K562 (cell line): ENCODE measurements at regions not wholly inside any gene's neighbourhood (a gene's known extent, or its start where the extent isn't known, plus 50 kb on each side); places are given as distances from the start of the nearest gene placed in this dataset.
A peak's percentile ranks its signal among the peaks of the same experiment; 100 is the strongest.

Experiments
- ASH1L ChIP-seq: fragments of 450-650 bp; IDR thresholded peaks from 2 replicates; pipeline ENCODE4 v1.6.1; 2018; ENCODE audit warnings: borderline replicate concordance, mild to moderate bottlenecking, low read depth; ENCODE audit not compliant: partially characterized antibody
- EP400 ChIP-seq: fragments of 450-650 bp; IDR thresholded peaks from 2 replicates; pipeline ENCODE4 v1.6.1; 2017; ENCODE audit warnings: antibody characterized with exemption, mild to moderate bottlenecking, moderate library complexity
- ETV6 ChIP-seq, 3 experiments: fragments of 150-350 bp in 1 of 3; sonication (generic) in 1 of 3; formaldehyde crosslinking in 1 of 3; IDR thresholded peaks; 2 replicates each; pipeline versions ENCODE4 v1.6.1 to v1.8.0; 2014 to 2022; ENCODE audit warnings: borderline replicate concordance in 2 of 3, low read depth in 2 of 3, antibody characterized with exemption in 1 of 3, low read length in 1 of 3, mild to moderate bottlenecking in 1 of 3, missing genetic modification reagents in 1 of 3
- FOSL1 ChIP-seq: fragments of 200-800 bp; sonication (Bioruptor generic); conservative IDR thresholded peaks from 2 replicates; pipeline ENCODE4 v1.6.1; 2016; ENCODE audit warnings: missing genetic modification characterization, missing compliant biosample characterization
- MCM2 ChIP-seq: fragments of 450-650 bp; IDR thresholded peaks from 2 replicates; pipeline ENCODE4 v1.6.1; 2017; ENCODE audit warnings: low read depth, mild to moderate bottlenecking
- MNT ChIP-seq, 2 experiments: fragments of 450-650 bp; conservative IDR thresholded peaks; 2 replicates each; pipeline ENCODE4 v1.6.1; 2017; ENCODE audit warnings: mild to moderate bottlenecking in 2 of 2, moderate library complexity in 2 of 2
- SNIP1 ChIP-seq: fragments of 450-650 bp; IDR thresholded peaks from 2 replicates; pipeline ENCODE4 v1.7.1; 2017; ENCODE audit warnings: low read depth, mild to moderate bottlenecking
- TRIM24 ChIP-seq, 2 experiments: fragments of 450-650 bp; IDR thresholded peaks; 2 replicates each; pipeline ENCODE4 v1.6.1; 2016
- ZNF133 ChIP-seq: fragments of 250-450 bp; sonication (Bioruptor Pico); IDR thresholded peaks from 2 replicates; pipeline ENCODE4 v1.4.0; 2020; ENCODE audit warnings: mild to moderate bottlenecking
- ZNF592 ChIP-seq: fragments of 450-650 bp; IDR thresholded peaks from 2 replicates; pipeline ENCODE4 v1.6.1; 2017; ENCODE audit warnings: antibody characterized with exemption, mild to moderate bottlenecking
- ZNF830 ChIP-seq: fragments of 250-450 bp; sonication (Bioruptor Pico); IDR thresholded peaks from 2 replicates; pipeline ENCODE4 v1.5.0; 2021; ENCODE audit warnings: mild to moderate bottlenecking
- TF ChIP-seq, protein P1 (sequence below), 2 experiments: fragments of 450-650 bp in 1 of 2; sonication (generic) in 1 of 2; formaldehyde crosslinking in 1 of 2; IDR thresholded peaks in 1 of 2; conservative IDR thresholded peaks in 1 of 2; 2 replicates each; pipeline versions ENCODE4 v1.6.1 to v1.8.1; 2016 to 2023; ENCODE audit warnings: mild to moderate bottlenecking in 2 of 2, moderate library complexity in 2 of 2, inconsistent platforms in 1 of 2, missing genetic modification reagents in 1 of 2
- TF ChIP-seq, protein P2 (sequence below): sonication (generic); formaldehyde crosslinking; IDR thresholded peaks from 2 replicates; pipeline ENCODE4 v1.8.0; 2022; ENCODE audit warnings: mild to moderate bottlenecking, missing genetic modification reagents
- TF ChIP-seq, protein P3 (sequence below): fragments of 250-450 bp; sonication (Bioruptor Pico); IDR thresholded peaks from 2 replicates; pipeline ENCODE4 v1.6.1; 2021; ENCODE audit warnings: mild to moderate bottlenecking

- TF ChIP-seq EP400 (peak; percentile 31), ASH1L (no peak), ETV6 (IDR thresholded peaks at IDR 0.05; ENCODE audit: borderline replicate concordance in 1 of 2, low read depth in 2 of 2, low read length in 1 of 2) (no peak), ETV6 (CRISPR knock-in tag; IDR thresholded peaks at IDR 0.05; ENCODE audit: borderline replicate concordance) (no peak), MNT (conservative IDR thresholded peaks at IDR 0.05) (0 out of 4 replicates have a peak, but pooled peaks of 1 of the 2 experiments have one; percentile 18), MCM2 (no peak), SNIP1 (no peak), ZNF592 (peak; percentile 50), ZNF830 (CRISPR knock-in tag) (no peak), FOSL1 (tag) (0 out of 2 replicates have a peak, but pooled peaks have one; percentile 18), ZNF133 (CRISPR knock-in tag) (no peak), TRIM24 (IDR thresholded peaks at IDR 0.05) (0 out of 4 replicates have a peak, but pooled peaks of 1 of the 2 experiments have one; percentile 35)
- TF ChIP-seq, protein P1, sequence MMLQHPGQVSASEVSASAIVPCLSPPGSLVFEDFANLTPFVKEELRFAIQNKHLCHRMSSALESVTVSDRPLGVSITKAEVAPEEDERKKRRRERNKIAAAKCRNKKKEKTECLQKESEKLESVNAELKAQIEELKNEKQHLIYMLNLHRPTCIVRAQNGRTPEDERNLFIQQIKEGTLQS (IDR thresholded peaks at IDR 0.05) = peak; percentile 31
- TF ChIP-seq, protein P1 (CRISPR knock-in tag; conservative IDR thresholded peaks at IDR 0.05) = no peak
- TF ChIP-seq, protein P2, sequence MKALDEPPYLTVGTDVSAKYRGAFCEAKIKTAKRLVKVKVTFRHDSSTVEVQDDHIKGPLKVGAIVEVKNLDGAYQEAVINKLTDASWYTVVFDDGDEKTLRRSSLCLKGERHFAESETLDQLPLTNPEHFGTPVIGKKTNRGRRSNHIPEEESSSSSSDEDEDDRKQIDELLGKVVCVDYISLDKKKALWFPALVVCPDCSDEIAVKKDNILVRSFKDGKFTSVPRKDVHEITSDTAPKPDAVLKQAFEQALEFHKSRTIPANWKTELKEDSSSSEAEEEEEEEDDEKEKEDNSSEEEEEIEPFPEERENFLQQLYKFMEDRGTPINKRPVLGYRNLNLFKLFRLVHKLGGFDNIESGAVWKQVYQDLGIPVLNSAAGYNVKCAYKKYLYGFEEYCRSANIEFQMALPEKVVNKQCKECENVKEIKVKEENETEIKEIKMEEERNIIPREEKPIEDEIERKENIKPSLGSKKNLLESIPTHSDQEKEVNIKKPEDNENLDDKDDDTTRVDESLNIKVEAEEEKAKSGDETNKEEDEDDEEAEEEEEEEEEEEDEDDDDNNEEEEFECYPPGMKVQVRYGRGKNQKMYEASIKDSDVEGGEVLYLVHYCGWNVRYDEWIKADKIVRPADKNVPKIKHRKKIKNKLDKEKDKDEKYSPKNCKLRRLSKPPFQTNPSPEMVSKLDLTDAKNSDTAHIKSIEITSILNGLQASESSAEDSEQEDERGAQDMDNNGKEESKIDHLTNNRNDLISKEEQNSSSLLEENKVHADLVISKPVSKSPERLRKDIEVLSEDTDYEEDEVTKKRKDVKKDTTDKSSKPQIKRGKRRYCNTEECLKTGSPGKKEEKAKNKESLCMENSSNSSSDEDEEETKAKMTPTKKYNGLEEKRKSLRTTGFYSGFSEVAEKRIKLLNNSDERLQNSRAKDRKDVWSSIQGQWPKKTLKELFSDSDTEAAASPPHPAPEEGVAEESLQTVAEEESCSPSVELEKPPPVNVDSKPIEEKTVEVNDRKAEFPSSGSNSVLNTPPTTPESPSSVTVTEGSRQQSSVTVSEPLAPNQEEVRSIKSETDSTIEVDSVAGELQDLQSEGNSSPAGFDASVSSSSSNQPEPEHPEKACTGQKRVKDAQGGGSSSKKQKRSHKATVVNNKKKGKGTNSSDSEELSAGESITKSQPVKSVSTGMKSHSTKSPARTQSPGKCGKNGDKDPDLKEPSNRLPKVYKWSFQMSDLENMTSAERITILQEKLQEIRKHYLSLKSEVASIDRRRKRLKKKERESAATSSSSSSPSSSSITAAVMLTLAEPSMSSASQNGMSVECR (CRISPR knock-in tag) = no peak
- TF ChIP-seq, protein P3, sequence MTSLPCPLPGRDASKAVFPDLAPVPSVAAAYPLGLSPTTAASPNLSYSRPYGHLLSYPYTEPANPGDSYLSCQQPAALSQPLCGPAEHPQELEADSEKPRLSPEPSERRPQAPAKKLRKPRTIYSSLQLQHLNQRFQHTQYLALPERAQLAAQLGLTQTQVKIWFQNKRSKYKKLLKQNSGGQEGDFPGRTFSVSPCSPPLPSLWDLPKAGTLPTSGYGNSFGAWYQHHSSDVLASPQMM (CRISPR knock-in tag) = no peak
Observed at GRCh38 chr7:43038254-43038653, 74.2 kb upstream of the HECW1 start (continued).
